DOHH2 (cell line): ENCODE measurements at regions not wholly inside any gene's neighbourhood (a gene's known extent, or its start where the extent isn't known, plus 50 kb on each side); places are given as distances from the start of the nearest gene placed in this dataset.

Experiments
- H3F3A ChIP-seq: fragments of 200-600 bp; sonication (generic), shearing (Covaris generic); 2 replicates; pipeline ENCODE4 v1.6.0; 2016; ENCODE audit warnings: antibody characterized with exemption, mild to moderate bottlenecking; ENCODE audit not compliant: control insufficient read depth, insufficient read depth
- H3K27ac ChIP-seq: fragments of 200-600 bp; sonication (generic); 2 replicates; pipeline ENCODE4 v1.5.1; 2014; ENCODE audit warnings: low read depth, mild to moderate bottlenecking, low read length, moderate library complexity
- H3K27me3 ChIP-seq: fragments of 200-600 bp; sonication (generic); 2 replicates; pipeline ENCODE4 v1.6.1; 2014; ENCODE audit warnings: mild to moderate bottlenecking, low read length, mixed read lengths; ENCODE audit not compliant: control insufficient read depth
- H3K36me3 ChIP-seq: fragments of 200-600 bp; sonication (generic); 2 replicates; pipeline ENCODE4 v1.6.1; 2014; ENCODE audit warnings: mild to moderate bottlenecking, low read length, moderate library complexity, mixed read lengths; ENCODE audit not compliant: control insufficient read depth
- H3K4me1 ChIP-seq: fragments of 200-600 bp; sonication (generic); 2 replicates; pipeline ENCODE4 v1.6.1; 2014; ENCODE audit warnings: mild to moderate bottlenecking, low read length, mixed read lengths; ENCODE audit not compliant: control insufficient read depth
- H3K4me2 ChIP-seq: fragments of 200-600 bp; sonication (generic); 2 replicates; pipeline ENCODE4 v1.6.0; 2014; ENCODE audit warnings: mild to moderate bottlenecking, low read length, moderate library complexity
- H3K4me3 ChIP-seq: fragments of 200-600 bp; sonication (generic); 2 replicates; pipeline ENCODE4 v1.5.1; 2014; ENCODE audit warnings: mild to moderate bottlenecking, low read length, mixed read lengths
- H3K79me2 ChIP-seq: fragments of 200-600 bp; sonication (generic); 2 replicates; pipeline ENCODE4 v1.6.1; 2014; ENCODE audit warnings: mild to moderate bottlenecking, low read length, mixed read lengths; ENCODE audit not compliant: control insufficient read depth
- H3K9me2 ChIP-seq: fragments of 200-600 bp; sonication (generic); replicated peaks from 2 replicates; pipeline ENCODE4 v1.6.1; 2014; ENCODE audit warnings: mild to moderate bottlenecking, low read length, mixed read lengths; ENCODE audit not compliant: control insufficient read depth
- H3K9me3 ChIP-seq: fragments of 200-600 bp; sonication (generic); 2 replicates; pipeline ENCODE4 v1.6.1; 2014; ENCODE audit warnings: antibody characterized with exemption, low read length, mixed read lengths; ENCODE audit not compliant: control insufficient read depth, insufficient read depth
- H4K20me1 ChIP-seq: fragments of 200-600 bp; sonication (generic); 2 replicates; pipeline ENCODE4 v1.6.0; 2014; ENCODE audit warnings: low read depth, mild to moderate bottlenecking, antibody characterized with exemption, low read length, moderate library complexity; ENCODE audit not compliant: control insufficient read depth, insufficient read depth
- CTCF ChIP-seq: fragments of 200-600 bp; sonication (generic); IDR thresholded peaks from one replicate; pipeline ENCODE4 v1.5.1; 2014; ENCODE audit warnings: antibody characterized with exemption, mild to moderate bottlenecking, low read depth, low read length; ENCODE audit not compliant: poor library complexity, severe bottlenecking
- EZH2phosphoT487 ChIP-seq: fragments of 200-600 bp; sonication (generic); IDR thresholded peaks from 2 replicates; pipeline ENCODE4 v1.6.1; 2017; ENCODE audit warnings: borderline replicate concordance, mild to moderate bottlenecking, antibody characterized with exemption, low read length, moderate library complexity, mixed read lengths

DNA sequence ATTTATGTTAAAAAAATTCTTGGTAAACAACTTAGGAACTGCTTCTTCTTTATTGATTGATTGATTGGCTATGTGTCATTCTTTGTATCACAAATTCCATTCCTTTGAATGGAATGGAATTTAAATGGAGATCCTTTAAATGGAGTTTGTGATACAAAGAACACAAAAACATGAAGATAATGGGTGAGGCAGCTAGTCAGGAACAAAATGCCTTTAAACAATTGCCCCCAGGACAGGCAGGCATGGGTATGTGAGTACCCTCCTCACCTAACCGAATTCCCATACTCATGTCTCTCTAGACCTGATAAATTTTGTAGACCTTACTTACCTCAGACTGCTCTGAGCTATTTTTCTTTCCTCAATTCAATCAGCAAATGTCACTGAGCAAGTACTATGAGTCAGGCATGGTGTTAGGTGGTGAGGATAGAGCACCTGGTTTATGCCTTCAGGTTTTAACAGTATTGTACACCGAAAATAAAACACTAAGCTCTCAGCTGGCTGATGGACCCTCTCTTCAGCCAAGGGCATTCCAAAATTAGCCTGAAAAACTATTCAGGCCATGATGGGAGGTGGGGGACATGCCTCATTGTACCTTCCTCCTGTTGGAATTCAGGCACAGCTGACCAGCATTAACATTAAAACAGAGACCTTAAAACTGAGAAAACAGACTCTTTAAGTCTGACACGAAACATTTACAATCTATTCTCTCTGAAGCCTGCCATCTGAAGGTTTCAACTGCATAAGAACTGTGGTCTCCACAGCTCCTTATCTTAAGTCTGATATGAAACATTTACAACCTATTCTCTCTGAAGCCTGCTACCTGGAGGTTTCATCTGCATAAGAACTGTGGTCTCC, 58.9 kb downstream of the OLFML3 start:
- no peaks in the 10 kb centered on the region for H3K36me3 ChIP-seq
- no peak overlapping the region for H3K27ac ChIP-seq
- TF ChIP-seq CTCF (no peak), EZH2phosphoT487 (no peak)
- H4K20me1 ChIP-seq = no peaks in the 10 kb centered on the region
- H3K4me3 ChIP-seq = no peak overlapping the region
- no peaks in the 10 kb centered on the region for H3K9me2 ChIP-seq
- H3F3A ChIP-seq = no peaks in the 10 kb centered on the region
- H3K27me3 ChIP-seq = no peaks in the 10 kb centered on the region
- H3K9me3 ChIP-seq = no peaks in the 10 kb centered on the region
- H3K4me1 ChIP-seq = no peaks in the 10 kb centered on the region
- H3K79me2 ChIP-seq = no peaks in the 10 kb centered on the region
- H3K4me2 ChIP-seq = no peak overlapping the region
